Ecto neural progenitor cell (in vitro differentiated cells): ENCODE measurements at regions not wholly inside any gene's neighbourhood (a gene's known extent, or its start where the extent isn't known, plus 50 kb on each side); places are given as distances from the start of the nearest gene placed in this dataset.
"Not testable (repeated sequence)": the region's sequence is repeated elsewhere in the genome, so short reads cannot be mapped to it uniquely, and the experiment has no call there.

Experiments
- DNase-seq: peaks from one replicate; pipeline ENCODE4 v3.0.0-alpha.2; 2018; ENCODE audit warnings: low spot score

- DNase-seq, result no peak
These were observed 75.5 kb upstream of the CLDN5 start for GRCh38 chr22:19599626-19600243.

- not testable (repeated sequence) for DNase-seq
These were observed 79.1 kb upstream of the CLDN5 start for GRCh38 chr22:19603346-19603745.

- DNase-seq, result no peak
These were observed 79.6 kb upstream of the CLDN5 start for GRCh38 chr22:19603767-19604166.

GRCh38 chr22:19604711-19605268 is 80.6 kb upstream of the CLDN5 start:
- DNase-seq, result no peak

DNA sequence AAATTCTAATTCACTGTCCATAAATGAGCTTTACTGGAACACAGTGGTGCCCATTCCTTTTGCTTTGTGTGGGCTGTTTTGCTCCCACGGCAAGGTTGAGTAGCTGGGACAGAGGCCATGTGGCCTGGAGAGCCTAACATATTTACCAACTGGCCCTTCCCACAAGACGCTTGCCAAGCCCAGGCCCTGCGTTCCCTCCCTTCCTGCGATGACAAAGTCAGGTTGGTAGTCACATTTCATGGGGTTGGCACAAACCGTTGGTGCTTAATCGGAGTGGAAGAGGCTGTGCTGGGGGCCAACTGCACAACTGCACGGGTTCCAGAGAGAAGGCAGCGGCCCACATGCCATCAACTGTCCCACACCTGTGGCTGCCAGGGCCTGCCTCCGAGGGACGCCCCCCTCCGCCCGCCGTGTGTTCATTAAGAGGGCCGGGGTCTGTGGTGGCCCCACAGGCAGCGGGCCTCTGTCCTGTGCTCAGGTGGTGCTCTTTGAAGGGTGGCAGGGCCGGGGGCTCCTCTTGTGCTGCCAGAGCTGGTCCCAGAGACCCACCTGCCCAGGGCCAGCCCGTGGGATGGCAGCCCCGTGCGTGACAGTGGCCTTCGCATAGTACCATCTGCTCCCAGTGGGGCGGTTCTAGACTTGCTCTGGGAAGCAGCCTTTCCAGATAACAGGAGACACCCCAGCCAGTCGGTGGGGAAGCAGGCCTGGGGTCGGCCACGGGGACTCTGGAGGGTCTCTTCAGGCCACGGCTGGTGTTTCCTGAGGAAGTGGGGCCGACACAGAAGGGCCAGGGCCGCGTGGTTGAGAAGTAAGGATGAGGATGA is 81.5 kb upstream of the CLDN5 start:
- no peak for DNase-seq

GRCh38 chr22:19606332-19607191 is 82.4 kb upstream of the CLDN5 start:
- DNase-seq, result no peak

DNA sequence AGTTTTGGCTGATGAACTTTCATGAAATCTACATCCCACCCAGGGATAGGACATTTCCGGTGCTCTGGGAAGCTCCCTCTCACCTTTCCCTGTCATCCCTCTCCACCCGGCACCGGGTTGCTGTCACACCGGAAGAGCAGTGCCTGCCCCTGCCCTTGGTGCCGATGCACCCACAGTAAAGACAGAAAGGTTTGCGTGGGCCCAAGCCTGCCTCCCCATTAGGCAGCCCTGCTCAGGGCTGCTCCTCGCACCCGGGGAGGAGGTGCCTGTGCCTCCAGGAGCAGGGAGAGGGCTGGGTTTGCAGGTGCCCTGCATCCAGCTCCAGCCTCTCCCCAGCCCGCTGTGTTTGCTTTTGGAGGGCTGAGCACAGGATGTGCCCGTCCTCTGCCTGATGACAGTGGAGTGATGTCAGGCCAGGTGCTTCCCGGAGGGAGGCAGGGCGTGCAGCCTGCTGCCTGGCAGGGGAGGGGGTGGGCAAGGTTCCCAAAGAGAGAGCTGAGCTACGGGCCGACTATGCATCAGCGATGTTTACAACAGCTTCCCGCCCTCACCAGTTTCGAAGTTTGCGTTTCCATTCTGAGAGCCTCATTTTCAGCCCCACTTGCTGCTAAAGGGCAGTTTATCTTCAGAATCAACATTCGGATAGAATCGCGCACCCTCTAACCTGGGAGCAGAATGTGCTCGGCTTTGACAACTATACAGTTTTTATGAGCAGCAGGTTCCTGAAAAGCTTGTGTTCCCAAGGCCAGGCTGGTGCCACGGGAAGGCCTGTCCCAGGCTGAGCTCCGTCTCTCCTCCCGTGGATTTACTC is 83.2 kb upstream of the CLDN5 start:
- DNase-seq, result no peak

GRCh38 chr22:19608003-19608690 is 83.9 kb upstream of the CLDN5 start:
- no peak for DNase-seq

GRCh38 chr22:19609753-19610152 is 85.5 kb upstream of the CLDN5 start:
- not testable (repeated sequence) for DNase-seq

DNA sequence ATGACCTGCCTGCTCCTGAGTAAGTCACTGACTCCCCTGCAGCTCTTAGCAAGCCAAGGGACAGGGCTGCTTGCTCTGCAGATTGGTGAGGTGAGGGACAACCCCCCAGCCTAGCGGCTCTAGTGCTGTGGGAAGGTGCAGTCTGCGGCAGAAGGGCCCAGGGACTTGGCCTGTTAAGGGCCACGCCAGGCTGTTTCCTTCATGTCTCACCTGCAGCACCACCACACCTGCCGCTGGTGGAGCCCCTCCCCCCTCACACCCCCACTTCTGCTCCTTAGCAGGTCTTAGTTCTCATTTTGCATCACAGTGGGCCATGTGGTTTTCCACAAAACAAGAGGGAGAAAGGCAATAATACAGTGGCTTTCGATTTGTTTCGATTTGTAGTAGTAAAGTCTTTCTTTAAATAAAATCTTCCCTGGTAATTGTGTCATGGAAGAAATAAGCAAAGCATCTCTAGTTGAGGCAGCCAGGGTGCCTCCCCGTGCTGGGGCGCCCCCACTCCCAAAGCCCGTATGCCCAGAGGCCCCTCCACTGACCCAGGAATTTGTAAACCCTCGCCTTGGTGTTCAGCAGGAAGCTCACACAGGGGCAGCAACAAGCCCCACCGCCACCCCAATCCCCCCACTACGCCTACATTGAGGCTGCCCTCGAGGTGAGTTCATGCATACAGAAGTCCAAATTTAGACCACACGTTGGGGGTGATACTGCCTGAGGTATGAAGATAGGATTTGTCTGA is 86.5 kb upstream of the CLDN5 start:
- DNase-seq, result no peak

DNA sequence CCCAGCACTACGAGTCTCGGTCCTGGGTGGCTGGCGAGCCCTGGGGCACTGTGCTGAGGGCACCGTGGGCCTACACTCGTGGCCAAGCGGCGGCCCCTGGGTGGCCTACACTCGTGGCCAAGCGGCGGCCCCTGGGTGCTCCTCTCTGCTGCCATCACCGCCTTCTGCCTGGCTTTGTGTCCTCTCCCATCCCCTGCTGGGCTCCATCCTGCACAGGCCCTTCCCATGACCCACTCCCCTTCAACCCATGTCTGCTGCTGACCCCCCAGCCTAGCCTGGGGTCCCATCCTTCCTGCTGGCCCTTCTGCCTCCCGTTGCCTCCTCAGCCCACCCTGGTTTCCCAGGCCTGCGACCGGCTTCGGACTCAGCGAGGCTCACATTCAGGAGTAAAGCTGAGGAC is 87.4 kb upstream of the CLDN5 start:
- no peak for DNase-seq

DNA sequence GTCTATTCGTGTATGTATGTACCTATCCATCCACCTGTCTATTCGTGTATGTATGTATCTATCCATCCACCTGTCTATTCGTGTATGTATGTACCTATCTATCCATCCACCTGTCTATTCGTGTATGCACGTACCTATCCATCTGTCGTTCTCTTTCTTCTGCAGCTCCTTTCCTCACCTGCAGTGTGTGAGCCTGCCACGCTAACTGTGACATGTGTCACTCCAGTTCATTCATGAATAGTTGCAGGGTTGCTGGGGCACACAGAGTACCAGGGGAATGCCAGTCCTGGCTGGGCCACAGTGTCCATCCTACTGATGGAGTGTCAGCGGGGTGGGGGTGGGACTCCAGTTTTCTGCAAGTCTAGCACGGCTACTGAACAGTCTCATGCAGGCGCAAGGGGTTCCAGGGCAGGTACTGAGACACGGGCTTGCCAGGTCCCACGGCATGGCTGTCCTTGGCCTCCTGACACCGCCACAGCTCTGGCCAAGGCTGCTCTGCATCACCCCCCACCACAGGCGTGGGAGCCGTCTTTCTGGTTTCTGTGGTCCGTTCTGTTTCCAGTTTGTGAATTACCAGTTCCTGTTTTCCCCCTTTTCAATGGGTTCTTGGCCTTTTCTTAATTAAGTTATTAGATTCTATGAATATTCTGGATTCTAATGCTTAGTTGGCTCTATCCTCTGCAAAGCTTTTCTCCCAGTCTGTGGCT is 88.8 kb upstream of the CLDN5 start:
- DNase-seq, result no peak

GRCh38 chr22:19614536-19614863 is 90.3 kb upstream of the CLDN5 start:
- no peak for DNase-seq

DNA sequence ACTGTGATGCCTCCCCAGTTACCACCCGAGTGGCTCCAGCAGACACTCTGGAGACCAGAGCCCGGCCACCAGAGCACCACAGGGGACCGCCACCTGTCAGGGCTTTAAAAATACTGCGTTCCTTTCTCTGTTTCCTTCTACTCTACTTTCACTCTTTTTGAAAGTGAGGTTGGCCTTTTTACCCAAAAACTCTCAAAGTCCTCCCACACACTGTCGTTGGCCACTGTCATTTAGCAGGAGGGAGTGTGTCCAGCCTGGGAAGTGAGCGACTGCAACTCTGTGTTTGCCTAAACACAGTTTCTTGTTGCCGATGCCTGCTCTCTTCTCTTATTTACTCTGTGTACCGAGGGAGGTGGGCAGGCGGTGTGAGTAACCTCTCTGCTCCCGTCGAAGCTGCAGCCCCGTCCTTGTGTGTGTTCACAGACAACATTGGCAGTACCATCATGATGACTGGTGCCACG is 90.8 kb upstream of the CLDN5 start:
- no peak for DNase-seq

DNA sequence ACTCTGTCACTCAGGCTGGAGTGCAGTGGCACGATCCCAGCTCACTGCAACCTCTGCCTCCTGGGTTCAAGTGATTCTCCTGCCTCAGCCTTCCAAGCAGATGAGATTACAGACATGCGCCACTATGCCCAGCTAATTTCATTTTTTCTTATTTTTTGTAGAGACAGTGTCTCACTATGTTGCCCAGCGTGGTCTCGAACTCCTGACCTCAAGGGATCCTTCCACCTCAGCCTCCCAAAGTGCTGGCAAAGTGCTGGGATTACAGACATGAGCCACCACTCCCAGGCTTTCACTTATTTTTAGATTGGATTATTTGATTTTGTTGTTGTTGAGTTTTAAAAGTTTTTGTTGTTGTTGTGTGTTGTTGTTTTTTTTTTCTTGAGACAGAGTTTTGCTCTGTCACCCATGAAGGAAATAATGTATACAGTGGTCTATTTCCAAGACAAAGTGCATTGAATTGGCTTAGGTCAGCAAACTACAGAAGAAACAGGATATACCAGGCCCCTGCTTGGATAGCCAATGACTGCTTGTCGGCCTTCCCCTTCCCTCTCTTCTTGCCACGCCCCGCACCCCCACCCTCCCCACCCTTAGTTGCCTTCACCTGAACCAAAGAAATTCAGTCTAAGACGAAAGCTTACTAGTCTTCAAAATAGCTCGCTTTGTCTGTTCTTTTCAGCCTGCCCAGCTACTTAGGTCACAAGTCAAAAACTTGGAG is 91.8 kb upstream of the CLDN5 start:
- no peak for DNase-seq

DNA sequence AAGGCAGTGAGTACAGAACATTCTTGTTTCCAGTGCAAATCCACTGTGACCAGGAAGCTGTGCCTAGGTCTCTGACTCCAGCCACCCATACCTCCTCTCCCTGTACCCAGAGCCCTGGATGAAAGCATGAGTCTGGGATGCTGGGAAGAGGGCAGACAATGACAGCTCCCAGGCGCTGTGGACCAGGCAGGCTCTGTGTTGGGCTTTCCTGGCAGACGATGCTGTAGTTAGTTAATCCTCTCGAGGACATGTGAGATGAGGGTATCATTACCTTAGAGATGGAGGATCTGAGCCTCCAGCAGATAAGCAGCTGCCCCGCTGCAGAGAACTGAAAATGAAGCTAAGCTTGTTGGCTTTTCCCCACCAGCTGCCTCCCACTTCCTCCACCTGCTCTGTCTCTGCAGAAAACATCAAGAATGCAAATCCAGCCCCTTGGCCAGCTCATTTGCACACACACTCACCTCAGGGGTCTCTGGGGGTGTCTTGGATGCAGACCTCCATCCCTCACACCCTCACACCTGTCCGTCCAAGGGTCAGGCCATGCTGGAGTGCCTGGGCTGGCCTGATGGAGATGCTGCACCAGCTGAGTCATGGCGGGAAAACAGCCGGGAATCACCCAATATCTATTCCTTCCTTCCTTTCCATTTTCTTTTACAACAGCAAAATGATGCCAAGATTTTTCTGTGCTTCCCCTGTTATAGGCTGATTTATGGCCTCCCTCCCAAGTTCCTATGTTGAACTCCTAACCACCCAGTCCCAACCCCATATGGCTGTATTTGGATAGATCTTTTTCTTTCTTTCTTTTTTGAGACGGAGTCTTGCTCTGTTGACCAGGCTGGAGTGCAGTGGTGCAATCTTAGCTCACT is 94.9 kb upstream of the SEPTIN5 start:
- no peak for DNase-seq

DNA sequence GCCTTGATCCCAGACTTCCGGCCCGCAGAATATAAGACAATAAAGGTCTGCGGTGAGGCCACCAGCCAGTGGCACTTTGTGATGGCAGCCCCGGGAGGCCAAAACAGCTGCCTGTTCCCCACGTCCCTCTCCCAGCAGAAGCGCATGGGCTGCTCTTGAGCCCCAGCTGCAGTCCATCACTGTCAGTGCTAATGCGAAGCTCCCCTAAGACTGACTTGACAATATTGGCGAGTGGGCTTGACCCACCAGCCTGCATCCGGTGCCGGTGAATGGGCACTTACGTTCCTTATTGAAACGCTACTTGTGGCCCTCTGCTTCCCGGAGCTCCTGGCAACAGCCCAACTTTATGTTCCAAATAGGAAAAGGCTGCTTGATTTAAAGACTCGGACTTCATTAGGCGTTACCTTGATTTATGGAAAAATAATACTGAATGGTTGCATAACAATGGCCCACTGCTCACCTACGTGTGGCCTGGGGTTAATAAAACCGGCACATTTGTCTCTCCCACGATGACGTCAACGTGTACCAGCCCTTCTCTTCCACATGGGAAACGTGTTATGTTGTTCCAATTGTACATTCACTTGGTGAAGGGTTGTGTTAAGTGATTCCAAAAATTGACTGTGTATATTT is 93.4 kb upstream of the SEPTIN5 start:
- no peak for DNase-seq
